ENCODE measurements at regions not wholly inside any gene's neighbourhood (a gene's known extent, or its start where the extent isn't known, plus 50 kb on each side); places are given as distances from the start of the nearest gene placed in this dataset.

DNA sequence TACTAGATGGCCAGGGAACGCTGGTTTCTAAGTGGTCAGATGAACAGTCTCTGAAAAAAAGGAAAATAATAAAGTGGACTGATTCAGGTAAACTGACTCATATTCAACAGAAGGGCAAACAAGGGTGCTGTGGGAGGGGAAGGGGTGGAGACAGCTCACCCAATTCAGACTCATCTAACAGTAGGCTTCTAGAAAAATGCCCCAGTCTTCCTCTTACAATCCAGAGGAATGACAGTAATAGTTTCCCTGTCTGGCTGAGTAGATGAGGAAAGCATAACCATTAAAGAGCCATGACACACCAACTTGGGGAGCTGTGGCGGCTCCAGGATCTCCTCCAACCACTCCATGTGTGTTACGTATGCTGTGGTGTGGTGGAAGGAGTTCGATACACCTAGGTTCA lies 231.4 kb upstream of the UMPS start:
- no peak for DNase-seq
- H3K36me3 Mint-ChIP-seq (ENCODE audit: insufficient read depth, unreplicated experiment), result no peaks in the 10 kb centered on the region
- no peaks in the 10 kb centered on the region for H3K9me3 ChIP-seq
- H3K27ac Mint-ChIP-seq (ENCODE audit: unreplicated experiment), result no peak overlapping the region
- ChIA-PET POLR2A (no interaction called here), CTCF (no interaction called here)
- H3K4me1 Mint-ChIP-seq (ENCODE audit: low read depth, unreplicated experiment), result no peaks in the 10 kb centered on the region
- H3K9me3 Mint-ChIP-seq (ENCODE audit: unreplicated experiment), result no peaks in the 10 kb centered on the region
- H3K4me3 Mint-ChIP-seq (ENCODE audit: unreplicated experiment), result no peak overlapping the region
- H3K4me1 ChIP-seq, result peaks cover 10% of the 10 kb centered on the region
- no peaks in the 10 kb centered on the region for H3K36me3 ChIP-seq (ENCODE audit: control insufficient read depth, insufficient read depth, low read length)
- TF ChIP-seq, protein P1, sequence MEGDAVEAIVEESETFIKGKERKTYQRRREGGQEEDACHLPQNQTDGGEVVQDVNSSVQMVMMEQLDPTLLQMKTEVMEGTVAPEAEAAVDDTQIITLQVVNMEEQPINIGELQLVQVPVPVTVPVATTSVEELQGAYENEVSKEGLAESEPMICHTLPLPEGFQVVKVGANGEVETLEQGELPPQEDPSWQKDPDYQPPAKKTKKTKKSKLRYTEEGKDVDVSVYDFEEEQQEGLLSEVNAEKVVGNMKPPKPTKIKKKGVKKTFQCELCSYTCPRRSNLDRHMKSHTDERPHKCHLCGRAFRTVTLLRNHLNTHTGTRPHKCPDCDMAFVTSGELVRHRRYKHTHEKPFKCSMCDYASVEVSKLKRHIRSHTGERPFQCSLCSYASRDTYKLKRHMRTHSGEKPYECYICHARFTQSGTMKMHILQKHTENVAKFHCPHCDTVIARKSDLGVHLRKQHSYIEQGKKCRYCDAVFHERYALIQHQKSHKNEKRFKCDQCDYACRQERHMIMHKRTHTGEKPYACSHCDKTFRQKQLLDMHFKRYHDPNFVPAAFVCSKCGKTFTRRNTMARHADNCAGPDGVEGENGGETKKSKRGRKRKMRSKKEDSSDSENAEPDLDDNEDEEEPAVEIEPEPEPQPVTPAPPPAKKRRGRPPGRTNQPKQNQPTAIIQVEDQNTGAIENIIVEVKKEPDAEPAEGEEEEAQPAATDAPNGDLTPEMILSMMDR (IDR thresholded peaks at IDR 0.05; ENCODE audit: insufficient read depth in 1 of 2, low read depth in 1 of 2, low read length in 1 of 2, severe bottlenecking in 1 of 2, unreplicated experiment in 1 of 2), result no peak
- BruUV-seq (replicated peaks), result no TSS peak
- no peak overlapping the region for H3K4me3 ChIP-seq (ENCODE audit: low read depth, low read length)
- H3K27me3 Mint-ChIP-seq (ENCODE audit: insufficient read depth, unreplicated experiment), result peaks cover 16% of the 10 kb centered on the region
- intact Hi-C loops (cut with micrococcal nuclease; ENCODE audit: unreplicated experiment), result no loop called here
- peaks cover 1% of the 10 kb centered on the region; the same call in 1 of the 2 replicates for H3K27me3 ChIP-seq (replicated peaks; ENCODE audit: control insufficient read depth, insufficient read depth, low read length)

DNA sequence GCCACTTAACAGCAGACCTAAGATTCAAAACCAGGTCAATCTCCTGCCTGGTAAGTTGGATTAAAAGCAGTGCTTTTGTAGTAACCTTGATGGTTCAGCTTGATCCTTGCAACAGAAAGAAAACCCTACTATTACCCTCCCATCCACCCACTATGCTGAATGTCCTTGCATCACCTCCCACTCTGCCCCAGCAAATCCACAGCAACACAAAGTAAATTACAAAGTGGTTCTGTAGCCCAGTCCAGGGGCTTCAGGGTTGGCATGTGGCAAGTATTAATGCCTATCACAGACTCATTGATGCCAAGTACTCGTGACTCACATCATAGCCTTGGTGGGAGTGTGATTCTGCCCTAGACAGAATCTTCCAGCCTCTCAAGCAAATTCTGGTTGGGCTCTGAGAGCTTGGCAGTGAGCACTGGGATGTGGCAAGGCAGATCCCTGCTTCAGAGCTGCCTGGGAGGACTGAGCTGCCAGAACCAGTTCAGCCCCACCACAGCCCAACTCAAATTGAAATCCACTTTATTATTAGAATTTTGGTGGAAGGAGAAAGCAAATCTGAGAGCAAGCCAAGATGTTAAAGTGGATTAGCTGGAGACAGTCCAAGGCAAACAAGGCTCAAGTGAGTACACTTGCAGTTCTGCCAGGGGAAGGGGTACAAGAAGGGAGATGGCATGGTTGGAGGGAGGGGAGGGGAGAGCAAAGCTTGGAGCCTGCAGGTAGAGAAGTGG lies 225.8 kb upstream of the UMPS start:
- Histone ChIP-seq H3K27me3 (replicated peaks; ENCODE audit: control insufficient read depth, insufficient read depth, low read length) (peaks cover 1% of the 10 kb centered on the region; the same call in 1 of the 2 replicates), H3K4me1 (no peaks in the 10 kb centered on the region), H3K36me3 (ENCODE audit: control insufficient read depth, insufficient read depth, low read length) (no peaks in the 10 kb centered on the region), H3K4me3 (ENCODE audit: low read depth, low read length) (no peak overlapping the region), H3K9me3 (no peaks in the 10 kb centered on the region)
- DNase-seq, result no peak
- no peaks in the 10 kb centered on the region for H3K4me1 Mint-ChIP-seq (ENCODE audit: low read depth, unreplicated experiment)
- ChIA-PET POLR2A (no interaction called here), CTCF (no interaction called here)
- H3K4me3 Mint-ChIP-seq (ENCODE audit: unreplicated experiment), result no peak overlapping the region
- no peaks in the 10 kb centered on the region for H3K36me3 Mint-ChIP-seq (ENCODE audit: insufficient read depth, unreplicated experiment)
- no peak overlapping the region for H3K27ac Mint-ChIP-seq (ENCODE audit: unreplicated experiment)
- no peaks in the 10 kb centered on the region for H3K9me3 Mint-ChIP-seq (ENCODE audit: unreplicated experiment)
- TF ChIP-seq, protein P1 (IDR thresholded peaks at IDR 0.05; ENCODE audit: insufficient read depth in 1 of 2, low read depth in 1 of 2, low read length in 1 of 2, severe bottlenecking in 1 of 2, unreplicated experiment in 1 of 2), result no peak
- intact Hi-C loops (cut with micrococcal nuclease; ENCODE audit: unreplicated experiment), result no loop called here
- BruUV-seq (replicated peaks), result no TSS peak
- peaks cover 19% of the 10 kb centered on the region for H3K27me3 Mint-ChIP-seq (ENCODE audit: insufficient read depth, unreplicated experiment)

DNA sequence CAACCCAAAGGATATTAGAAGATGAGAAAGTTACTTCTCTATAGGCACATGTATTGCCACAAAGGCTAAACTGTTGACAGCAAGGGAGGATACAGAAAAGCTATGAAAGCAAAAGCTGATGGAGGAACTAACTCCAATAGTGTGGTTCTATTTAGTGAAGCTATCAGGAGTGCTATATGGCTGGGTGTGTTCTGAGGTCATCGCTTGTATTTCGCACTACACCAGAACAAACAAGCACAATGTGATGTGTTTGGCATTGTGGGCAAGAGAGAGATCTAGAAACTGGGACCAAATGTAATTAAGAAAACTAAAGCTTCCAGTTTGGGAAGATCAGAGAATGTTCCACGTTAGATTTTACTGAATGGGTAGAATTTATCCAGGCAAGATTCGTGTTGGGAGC lies 220.4 kb upstream of the UMPS start:
- H3K4me1 Mint-ChIP-seq (ENCODE audit: low read depth, unreplicated experiment), result peaks cover 9% of the 10 kb centered on the region
- H3K36me3 ChIP-seq (ENCODE audit: control insufficient read depth, insufficient read depth, low read length), result no peaks in the 10 kb centered on the region
- H3K9me3 Mint-ChIP-seq (ENCODE audit: unreplicated experiment), result no peaks in the 10 kb centered on the region
- H3K9me3 ChIP-seq, result no peaks in the 10 kb centered on the region
- no peak overlapping the region for H3K4me3 ChIP-seq (ENCODE audit: low read depth, low read length)
- peaks cover 10% of the 10 kb centered on the region; the same call in 1 of the 2 replicates for H3K4me1 ChIP-seq
- H3K27me3 Mint-ChIP-seq (ENCODE audit: insufficient read depth, unreplicated experiment), result peaks cover 6% of the 10 kb centered on the region
- H3K27me3 ChIP-seq (replicated peaks; ENCODE audit: control insufficient read depth, insufficient read depth, low read length), result no peaks in the 10 kb centered on the region
- no peak for DNase-seq
- no peaks in the 10 kb centered on the region for H3K36me3 Mint-ChIP-seq (ENCODE audit: insufficient read depth, unreplicated experiment)
- BruUV-seq (replicated peaks), result no TSS peak
- intact Hi-C loops (cut with micrococcal nuclease; ENCODE audit: unreplicated experiment), result no loop called here
- H3K27ac Mint-ChIP-seq (ENCODE audit: unreplicated experiment), result no peak overlapping the region
- TF ChIP-seq, protein P1 (IDR thresholded peaks at IDR 0.05; ENCODE audit: insufficient read depth in 1 of 2, low read depth in 1 of 2, low read length in 1 of 2, severe bottlenecking in 1 of 2, unreplicated experiment in 1 of 2), result no peak
- ChIA-PET POLR2A (no interaction called here), CTCF (no interaction called here)
- no peak overlapping the region for H3K4me3 Mint-ChIP-seq (ENCODE audit: unreplicated experiment)
